Upper lobe of right lung (tissue), 1 donor: ENCODE measurements at regions not wholly inside any gene's neighbourhood (a gene's known extent, or its start where the extent isn't known, plus 50 kb on each side); places are given as distances from the start of the nearest gene placed in this dataset.

ENCODE experiments used
- ATAC-seq: fragments of 200-7000 bp; cut with Tn5 transposase; one replicate; pipeline ENCODE4 v1.9.1; 2020; ENCODE audit warnings: mild to moderate bottlenecking, moderate library complexity
- DNase-seq: peaks from one replicate; pipeline ENCODE4 v3.0.0-alpha.2; 2020
- H3K27ac ChIP-seq: fragments of 200-600 bp; one replicate; pipeline ENCODE4 v1.8.0; 2022
- H3K27me3 ChIP-seq: fragments of 200-600 bp; one replicate; pipeline ENCODE4 v1.8.0; 2022; ENCODE audit warnings: mild to moderate bottlenecking
- H3K36me3 ChIP-seq: fragments of 200-600 bp; one replicate; pipeline ENCODE4 v1.8.0; 2022
- H3K4me1 ChIP-seq: fragments of 200-600 bp; one replicate; pipeline ENCODE4 v1.8.0; 2022
- H3K4me3 ChIP-seq: fragments of 200-600 bp; one replicate; pipeline ENCODE4 v1.8.0; 2022; ENCODE audit warnings: mild to moderate bottlenecking
- H3K9me3 ChIP-seq: fragments of 200-600 bp; one replicate; pipeline ENCODE4 v1.8.0; 2022
- intact Hi-C: fragments of 100-400 bp; cut with DNase I; formaldehyde crosslinking; loops from one replicate; pipeline ENCODE4 v1.11.0; 2022
- TF ChIP-seq, protein P1 (sequence below): fragments of 200-600 bp; IDR thresholded peaks from one replicate; pipeline ENCODE4 v1.8.0; 2022; ENCODE audit warnings: antibody characterized with exemption
- donor health status: DM: no; HTN: yes; CAD: no; lungs with severe emphysema.

GRCh38 chr12:116404247-116404646 is 126.8 kb upstream of the MED13L start:
- H3K27me3 ChIP-seq: no peaks in the 10 kb centered on the region
- no peak overlapping the region for H3K4me3 ChIP-seq
- H3K4me1 ChIP-seq: peaks cover 18% of the 10 kb centered on the region
- no peak overlapping the region for H3K27ac ChIP-seq
- no peaks in the 10 kb centered on the region for H3K9me3 ChIP-seq
- ATAC-seq (no peak), DNase-seq (no peak)
- TF ChIP-seq, protein P1, sequence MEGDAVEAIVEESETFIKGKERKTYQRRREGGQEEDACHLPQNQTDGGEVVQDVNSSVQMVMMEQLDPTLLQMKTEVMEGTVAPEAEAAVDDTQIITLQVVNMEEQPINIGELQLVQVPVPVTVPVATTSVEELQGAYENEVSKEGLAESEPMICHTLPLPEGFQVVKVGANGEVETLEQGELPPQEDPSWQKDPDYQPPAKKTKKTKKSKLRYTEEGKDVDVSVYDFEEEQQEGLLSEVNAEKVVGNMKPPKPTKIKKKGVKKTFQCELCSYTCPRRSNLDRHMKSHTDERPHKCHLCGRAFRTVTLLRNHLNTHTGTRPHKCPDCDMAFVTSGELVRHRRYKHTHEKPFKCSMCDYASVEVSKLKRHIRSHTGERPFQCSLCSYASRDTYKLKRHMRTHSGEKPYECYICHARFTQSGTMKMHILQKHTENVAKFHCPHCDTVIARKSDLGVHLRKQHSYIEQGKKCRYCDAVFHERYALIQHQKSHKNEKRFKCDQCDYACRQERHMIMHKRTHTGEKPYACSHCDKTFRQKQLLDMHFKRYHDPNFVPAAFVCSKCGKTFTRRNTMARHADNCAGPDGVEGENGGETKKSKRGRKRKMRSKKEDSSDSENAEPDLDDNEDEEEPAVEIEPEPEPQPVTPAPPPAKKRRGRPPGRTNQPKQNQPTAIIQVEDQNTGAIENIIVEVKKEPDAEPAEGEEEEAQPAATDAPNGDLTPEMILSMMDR: no peak
- no peaks in the 10 kb centered on the region for H3K36me3 ChIP-seq
- intact Hi-C loops: no loop called here

DNA sequence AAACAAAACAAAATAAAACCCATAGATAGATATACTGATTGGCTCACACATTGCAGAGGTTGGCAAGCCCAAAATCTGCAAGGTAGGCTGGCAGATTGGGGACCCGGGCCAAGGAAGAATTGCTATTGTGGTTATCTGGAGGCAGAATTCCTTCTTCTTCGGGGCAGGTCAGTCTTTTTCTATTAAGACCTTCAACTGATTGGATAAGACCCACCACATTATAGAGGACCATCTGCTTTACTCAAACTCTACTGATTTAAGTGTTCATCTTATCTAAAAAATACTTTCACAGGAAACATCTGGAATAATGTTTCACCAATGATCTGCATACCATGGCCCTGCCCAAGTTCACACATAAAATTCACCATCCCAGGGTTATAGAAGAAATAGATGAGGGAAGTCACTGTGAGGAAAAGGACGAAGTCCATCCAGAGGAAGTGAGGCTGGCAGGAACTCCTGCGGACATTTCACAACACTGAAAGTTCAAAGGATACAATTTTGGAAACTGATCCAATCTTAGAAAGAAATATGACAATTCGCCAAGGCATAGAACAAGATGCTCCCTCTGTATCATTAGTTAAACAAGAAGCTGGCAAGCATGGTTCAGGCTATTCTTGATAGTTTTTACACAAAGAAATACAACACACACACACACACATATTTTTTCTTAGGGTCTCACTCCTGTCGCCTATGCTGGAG is 127.6 kb upstream of the MED13L start:
- no peak for ATAC-seq

GRCh38 chr12:116406529-116406928 is 129.0 kb upstream of the MED13L start:
- H3K27me3 ChIP-seq: no peaks in the 10 kb centered on the region
- peaks cover 22% of the 10 kb centered on the region for H3K4me1 ChIP-seq
- no peak overlapping the region for H3K4me3 ChIP-seq
- TF ChIP-seq, protein P1: peak; percentile 9
- intact Hi-C loops: no loop called here
- no peak overlapping the region for H3K27ac ChIP-seq
- no peaks in the 10 kb centered on the region for H3K9me3 ChIP-seq
- DNase-seq (peak; percentile 75), ATAC-seq (peak; percentile 83)
- no peaks in the 10 kb centered on the region for H3K36me3 ChIP-seq

More for the DNA sequence above, 127.6 kb upstream of the MED13L start:
- Histone ChIP-seq H3K9me3 (no peaks in the 10 kb centered on the region), H3K4me1 (peaks cover 18% of the 10 kb centered on the region), H3K4me3 (no peak overlapping the region), H3K27ac (no peak overlapping the region), H3K36me3 (no peaks in the 10 kb centered on the region), H3K27me3 (no peaks in the 10 kb centered on the region)
- no peak for DNase-seq
- TF ChIP-seq, protein P1: no peak
- intact Hi-C loops: no loop called here

- H3K4me3 ChIP-seq: no peak overlapping the region
- no peaks in the 10 kb centered on the region for H3K27me3 ChIP-seq
- no peak overlapping the region for H3K27ac ChIP-seq
- H3K36me3 ChIP-seq: no peaks in the 10 kb centered on the region
- H3K9me3 ChIP-seq: no peaks in the 10 kb centered on the region
- intact Hi-C loops: no loop called here
- peaks cover 22% of the 10 kb centered on the region for H3K4me1 ChIP-seq
- TF ChIP-seq, protein P1: no peak
- no peak for DNase-seq
- ATAC-seq: no peak
Measured at GRCh38 chr12:116408489-116409250, 131.2 kb upstream of the MED13L start.

- ATAC-seq (no peak), DNase-seq (no peak)
- intact Hi-C loops: no loop called here
- H3K4me1 ChIP-seq: peaks cover 9% of the 10 kb centered on the region
- H3K9me3 ChIP-seq: no peaks in the 10 kb centered on the region
- TF ChIP-seq, protein P1: no peak
- H3K27me3 ChIP-seq: no peaks in the 10 kb centered on the region
- H3K4me3 ChIP-seq: no peak overlapping the region
- no peaks in the 10 kb centered on the region for H3K36me3 ChIP-seq
- H3K27ac ChIP-seq: no peak overlapping the region
Measured at GRCh38 chr12:116411977-116412376, 134.5 kb upstream of the MED13L start.
